AG09309 (cell line): ENCODE measurements at regions not wholly inside any gene's neighbourhood (a gene's known extent, or its start where the extent isn't known, plus 50 kb on each side); places are given as distances from the start of the nearest gene placed in this dataset.

Experiments
- DNase-seq: peaks from one replicate; pipeline ENCODE4 v3.0.0-alpha.2; 2010; ENCODE audit warnings: low read depth
- H3K4me3 ChIP-seq: 2 replicates; pipeline ENCODE4 v1.5.1; 2011; ENCODE audit warnings: mild to moderate bottlenecking, low read depth, low read length, moderate library complexity; ENCODE audit not compliant: control insufficient read depth
- TF ChIP-seq, protein P1 (sequence below): IDR thresholded peaks from 2 replicates; pipeline ENCODE4 v1.5.1; 2011; ENCODE audit warnings: mild to moderate bottlenecking, low read depth, low read length, inconsistent platforms; ENCODE audit not compliant: insufficient read depth, control insufficient read depth; ENCODE audit errors: missing control alignments

DNA sequence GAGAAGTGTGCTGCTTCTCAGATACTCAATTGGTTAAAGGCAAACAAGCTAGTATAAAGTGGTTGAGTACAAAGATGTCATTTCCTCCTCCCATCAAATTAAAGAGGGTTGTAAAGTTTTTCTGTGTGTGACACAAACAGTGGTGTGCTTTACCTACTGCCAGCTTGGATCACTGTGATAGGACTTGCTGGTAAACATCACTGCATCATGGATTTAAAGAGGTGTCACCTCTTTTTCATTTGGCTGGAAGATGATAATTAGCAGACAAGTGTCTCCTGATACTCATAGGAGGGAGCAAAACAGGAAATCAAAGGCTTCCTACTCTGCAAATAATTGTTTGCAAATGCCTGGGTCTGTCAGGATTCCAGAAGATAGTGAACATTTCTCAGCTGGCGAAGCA is 200.5 kb downstream of the MDFIC start:
- DNase-seq = no peak
- TF ChIP-seq, protein P1, sequence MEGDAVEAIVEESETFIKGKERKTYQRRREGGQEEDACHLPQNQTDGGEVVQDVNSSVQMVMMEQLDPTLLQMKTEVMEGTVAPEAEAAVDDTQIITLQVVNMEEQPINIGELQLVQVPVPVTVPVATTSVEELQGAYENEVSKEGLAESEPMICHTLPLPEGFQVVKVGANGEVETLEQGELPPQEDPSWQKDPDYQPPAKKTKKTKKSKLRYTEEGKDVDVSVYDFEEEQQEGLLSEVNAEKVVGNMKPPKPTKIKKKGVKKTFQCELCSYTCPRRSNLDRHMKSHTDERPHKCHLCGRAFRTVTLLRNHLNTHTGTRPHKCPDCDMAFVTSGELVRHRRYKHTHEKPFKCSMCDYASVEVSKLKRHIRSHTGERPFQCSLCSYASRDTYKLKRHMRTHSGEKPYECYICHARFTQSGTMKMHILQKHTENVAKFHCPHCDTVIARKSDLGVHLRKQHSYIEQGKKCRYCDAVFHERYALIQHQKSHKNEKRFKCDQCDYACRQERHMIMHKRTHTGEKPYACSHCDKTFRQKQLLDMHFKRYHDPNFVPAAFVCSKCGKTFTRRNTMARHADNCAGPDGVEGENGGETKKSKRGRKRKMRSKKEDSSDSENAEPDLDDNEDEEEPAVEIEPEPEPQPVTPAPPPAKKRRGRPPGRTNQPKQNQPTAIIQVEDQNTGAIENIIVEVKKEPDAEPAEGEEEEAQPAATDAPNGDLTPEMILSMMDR = no peak
- no peak overlapping the region for H3K4me3 ChIP-seq

DNA sequence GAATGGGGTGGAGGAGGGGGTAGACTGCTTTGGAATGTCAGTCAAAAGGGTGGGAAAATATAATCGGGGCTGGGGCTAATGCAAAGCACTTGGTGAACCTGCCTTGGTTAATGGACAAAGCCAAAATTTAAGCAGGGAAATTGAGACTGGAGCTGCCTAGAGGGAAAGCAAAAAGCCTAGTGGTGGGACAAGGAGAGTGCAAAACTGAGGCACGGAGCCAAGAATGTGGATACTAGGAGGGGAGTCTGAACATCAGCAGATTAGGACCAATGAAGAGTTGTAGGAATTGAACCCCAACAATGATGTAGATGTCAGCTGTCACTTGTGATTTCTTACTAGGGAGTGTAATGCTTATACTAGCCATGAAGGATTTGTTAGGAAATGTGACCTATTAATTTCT is 195.9 kb downstream of the MDFIC start:
- TF ChIP-seq, protein P1 = no peak
- no peak for DNase-seq
- H3K4me3 ChIP-seq = no peak overlapping the region

DNA sequence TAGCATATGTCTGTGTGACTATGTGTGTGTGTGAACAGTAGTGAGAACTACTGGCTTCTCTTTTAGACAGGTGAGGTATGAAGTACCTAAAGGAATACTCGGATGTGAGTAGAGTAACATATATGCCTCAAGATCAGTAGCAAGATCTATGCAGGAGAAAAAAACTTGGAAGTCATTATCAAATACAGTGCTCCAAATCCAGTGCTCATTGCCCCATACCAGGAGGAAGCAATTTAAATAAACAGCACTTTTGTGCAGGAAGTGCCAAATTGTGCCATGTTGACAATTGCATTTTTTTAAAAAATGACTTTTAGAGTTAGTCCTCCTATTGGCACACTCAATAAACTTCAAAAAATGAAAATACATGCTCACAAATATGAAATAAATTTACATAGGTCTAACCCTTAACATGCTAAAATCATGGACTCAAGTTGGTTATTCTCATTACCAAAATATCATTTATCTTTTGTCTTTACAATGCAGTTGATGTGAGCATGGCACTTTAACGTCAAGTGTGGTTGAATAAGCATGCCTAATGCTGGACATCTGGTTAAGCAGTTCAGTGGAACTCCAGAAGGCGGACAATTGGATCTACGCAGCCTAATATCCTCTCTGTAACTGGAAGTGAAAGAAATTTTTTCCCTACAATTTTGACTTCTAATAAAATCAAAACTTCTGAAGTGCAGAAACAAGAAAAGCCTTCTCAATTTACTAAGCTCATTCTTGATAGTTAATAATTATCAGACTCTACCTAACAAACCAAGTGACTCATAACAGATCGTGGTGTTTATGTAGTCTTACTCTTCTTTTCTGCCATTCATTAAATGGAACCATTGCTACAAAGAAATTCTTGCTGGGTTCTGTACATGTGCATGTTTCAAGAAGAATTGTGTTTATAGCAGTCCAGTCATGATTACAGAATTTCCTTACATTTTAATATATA is 195.2 kb downstream of the MDFIC start:
- no peak for DNase-seq
- TF ChIP-seq, protein P1 = no peak
- H3K4me3 ChIP-seq = no peak overlapping the region

DNA sequence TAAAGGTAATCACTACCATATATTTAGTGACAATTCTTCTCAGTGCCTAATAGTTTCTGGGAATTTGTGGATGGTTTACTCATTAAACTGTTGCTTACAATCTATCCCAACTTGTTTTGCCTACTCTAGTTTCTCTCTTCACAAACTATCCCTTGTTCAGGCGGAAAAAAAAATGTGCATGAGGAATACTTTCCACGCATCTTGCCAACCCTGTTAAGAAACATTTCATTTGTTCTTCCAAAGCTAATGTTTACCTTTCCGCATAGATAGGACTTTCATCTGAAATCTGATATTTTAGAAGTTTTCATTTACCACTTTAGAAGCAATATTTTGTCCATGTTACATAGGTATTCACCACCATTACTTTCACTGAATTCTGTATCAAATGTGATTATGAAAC is 191.9 kb downstream of the MDFIC start:
- no peak for DNase-seq

DNA sequence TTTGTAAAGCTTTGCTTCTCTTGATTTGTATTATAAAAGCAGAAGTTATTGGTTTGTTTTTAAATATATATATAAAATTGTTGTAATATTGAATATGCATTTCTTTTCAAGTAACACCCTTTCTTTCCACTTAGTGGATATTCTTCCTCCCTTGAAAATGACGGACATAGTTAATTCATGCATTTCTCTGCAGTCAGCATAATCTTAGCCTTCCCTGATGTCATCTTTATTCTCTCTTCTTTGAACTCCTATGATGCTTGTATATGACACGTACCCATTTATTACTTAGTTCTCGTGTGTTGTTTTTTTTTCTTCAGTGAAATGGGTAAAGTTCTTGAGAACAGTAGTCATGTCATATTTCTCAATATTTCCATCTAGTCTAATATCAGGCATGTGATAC is 191.2 kb downstream of the MDFIC start:
- no peak overlapping the region for H3K4me3 ChIP-seq
- DNase-seq = no peak
- TF ChIP-seq, protein P1 = no peak

More for the DNA sequence above, 191.9 kb downstream of the MDFIC start:
- no peak overlapping the region for H3K4me3 ChIP-seq
- TF ChIP-seq, protein P1 = no peak

DNA sequence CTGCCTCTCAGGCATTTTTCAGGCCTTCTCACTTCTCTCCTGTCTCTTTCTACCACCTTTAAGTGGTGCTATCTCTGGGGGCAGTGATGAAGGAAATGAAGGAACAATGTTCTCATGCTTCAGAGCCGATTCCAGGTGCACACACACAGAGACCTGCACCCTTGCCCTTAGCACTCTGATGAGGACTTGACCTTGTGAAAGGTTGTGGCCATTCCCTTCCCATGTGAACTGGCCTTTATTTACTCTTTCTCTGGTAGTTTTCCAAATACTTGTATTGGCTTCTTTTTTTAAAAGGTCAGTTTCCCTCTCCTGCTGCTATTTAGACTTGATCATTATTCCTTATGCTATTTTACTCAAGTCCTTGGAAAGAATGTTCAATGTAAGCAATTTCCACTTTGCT is 188.6 kb downstream of the MDFIC start:
- no peak for DNase-seq
- TF ChIP-seq, protein P1 = no peak
- no peak overlapping the region for H3K4me3 ChIP-seq
